ENCODE measurements at regions not wholly inside any gene's neighbourhood (a gene's known extent, or its start where the extent isn't known, plus 50 kb on each side); places are given as distances from the start of the nearest gene placed in this dataset.

GRCh38 chr14:81662570-81663197 is 129.0 kb upstream of the SEL1L start:
- no peak overlapping the region for H3K4me3 ChIP-seq (ENCODE audit: low read depth, low read length)
- DNase-seq (ENCODE audit: low read depth): no peak

DNA sequence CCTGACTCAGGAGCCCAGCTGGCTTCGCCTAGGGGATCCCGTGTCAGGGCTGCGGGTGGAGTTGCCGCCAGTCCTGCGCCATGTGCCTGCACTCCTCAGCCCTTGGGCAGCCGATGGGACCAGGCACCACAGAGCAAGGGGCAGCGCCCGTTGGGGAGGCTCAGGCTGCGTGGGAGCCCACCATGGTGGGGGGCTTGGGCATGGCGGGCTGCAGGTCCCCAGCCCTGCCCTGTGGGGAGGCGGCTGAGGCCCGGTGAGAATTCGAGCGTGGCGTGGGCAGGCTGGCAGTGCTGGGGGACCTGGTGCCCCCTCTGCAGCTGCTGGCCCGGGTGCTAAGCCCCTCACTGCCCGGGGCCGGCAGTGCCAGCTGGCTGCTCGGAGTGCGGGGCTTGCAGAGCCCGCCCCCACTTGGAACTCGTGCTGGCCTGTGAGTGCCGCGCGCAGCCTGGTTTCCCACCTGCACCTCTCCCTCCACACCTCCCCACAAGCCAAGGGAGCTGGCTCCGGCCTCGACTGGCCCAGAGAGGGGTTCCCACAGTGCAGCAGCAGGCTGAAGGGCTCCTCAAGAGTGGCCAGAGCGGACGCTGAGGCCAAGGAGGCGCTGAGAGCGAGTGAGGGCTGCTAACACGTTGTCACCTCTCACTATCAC is 135.1 kb upstream of the SEL1L start:
- no peak for DNase-seq (ENCODE audit: low read depth)
- H3K4me3 ChIP-seq (ENCODE audit: low read depth, low read length): no peak overlapping the region

- no peak for DNase-seq (ENCODE audit: low read depth)
- no peak overlapping the region for H3K4me3 ChIP-seq (ENCODE audit: low read depth, low read length)
Measured at GRCh38 chr14:81669308-81669707, 135.7 kb upstream of the SEL1L start.

GRCh38 chr14:81673930-81674329 is 140.3 kb upstream of the SEL1L start:
- no peak overlapping the region for H3K4me3 ChIP-seq (ENCODE audit: low read depth, low read length)
- DNase-seq (ENCODE audit: low read depth): no peak

DNA sequence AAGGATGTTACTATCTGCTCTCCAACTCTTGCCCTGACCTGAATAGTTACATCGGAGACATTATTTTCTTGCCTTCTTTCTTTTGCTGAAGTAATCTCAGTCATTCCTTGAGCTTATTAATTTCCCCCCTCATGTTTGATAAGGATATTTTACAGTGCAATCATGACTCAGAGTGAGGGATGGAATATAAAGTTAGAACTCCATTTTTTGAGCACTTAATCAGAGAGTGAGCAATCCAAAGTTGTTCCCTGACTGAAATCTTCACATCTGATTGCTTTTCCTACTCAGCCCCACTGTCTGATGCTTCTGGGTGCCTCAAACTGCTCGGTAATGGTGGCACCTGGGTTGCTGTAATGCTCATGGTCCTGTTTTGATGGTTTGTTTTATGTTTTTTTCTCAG is 142.7 kb upstream of the SEL1L start:
- no peak for DNase-seq (ENCODE audit: low read depth)
- no peak overlapping the region for H3K4me3 ChIP-seq (ENCODE audit: low read depth, low read length)

DNA sequence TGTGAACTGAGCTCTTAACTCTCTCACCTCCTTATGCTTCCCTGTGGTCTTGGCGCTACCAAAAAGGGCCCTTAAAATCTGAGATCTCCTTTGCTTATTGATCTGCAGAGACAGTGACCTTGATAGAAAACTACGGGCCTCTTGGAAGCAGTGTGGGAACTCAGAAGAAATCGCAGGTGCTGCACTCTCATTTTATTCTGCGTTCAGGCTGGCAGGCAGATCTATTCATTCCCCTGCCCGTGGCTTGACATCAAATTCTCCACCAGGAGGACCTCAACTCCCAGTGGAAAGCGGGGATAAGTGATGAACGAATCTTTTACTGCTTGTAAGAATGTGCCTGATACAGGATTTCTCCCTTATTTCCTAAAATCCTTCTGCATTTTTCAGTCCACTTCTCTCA is 143.2 kb upstream of the SEL1L start:
- no peak for DNase-seq (ENCODE audit: low read depth)
- no peak overlapping the region for H3K4me3 ChIP-seq (ENCODE audit: low read depth, low read length)

GRCh38 chr14:81677736-81678135 is 144.1 kb upstream of the SEL1L start:
- no peak for DNase-seq (ENCODE audit: low read depth)
- H3K4me3 ChIP-seq (ENCODE audit: low read depth, low read length): no peak overlapping the region

DNA sequence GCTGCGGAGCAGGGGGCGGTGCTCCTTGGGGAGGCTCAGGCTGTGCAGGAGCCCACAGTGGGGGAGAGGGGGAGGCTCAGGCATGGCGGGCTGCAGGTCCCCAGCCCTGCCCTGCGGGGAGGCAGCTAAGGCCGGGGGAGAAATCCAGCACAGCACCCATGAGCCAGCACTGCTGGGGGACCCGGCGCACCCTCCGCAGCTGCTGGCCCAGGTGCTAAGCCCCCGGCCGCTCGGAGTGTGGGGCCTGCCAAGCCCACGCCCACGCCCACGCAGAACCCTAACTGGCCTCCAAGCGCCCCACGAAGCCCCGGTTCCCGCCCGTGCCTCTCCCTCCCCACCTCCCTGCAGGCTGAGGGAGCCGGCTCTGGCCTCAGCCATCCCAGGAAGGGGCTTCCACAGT is 145.6 kb upstream of the SEL1L start:
- H3K4me3 ChIP-seq (ENCODE audit: low read depth, low read length): no peak overlapping the region
- DNase-seq (ENCODE audit: low read depth): no peak

GRCh38 chr14:81681541-81681940 is 147.9 kb upstream of the SEL1L start:
- no peak overlapping the region for H3K4me3 ChIP-seq (ENCODE audit: low read depth, low read length)
- no peak for DNase-seq (ENCODE audit: low read depth)

GRCh38 chr14:81682134-81682533 is 148.5 kb upstream of the SEL1L start:
- no peak overlapping the region for H3K4me3 ChIP-seq (ENCODE audit: low read depth, low read length)
- no peak for DNase-seq (ENCODE audit: low read depth)

DNA sequence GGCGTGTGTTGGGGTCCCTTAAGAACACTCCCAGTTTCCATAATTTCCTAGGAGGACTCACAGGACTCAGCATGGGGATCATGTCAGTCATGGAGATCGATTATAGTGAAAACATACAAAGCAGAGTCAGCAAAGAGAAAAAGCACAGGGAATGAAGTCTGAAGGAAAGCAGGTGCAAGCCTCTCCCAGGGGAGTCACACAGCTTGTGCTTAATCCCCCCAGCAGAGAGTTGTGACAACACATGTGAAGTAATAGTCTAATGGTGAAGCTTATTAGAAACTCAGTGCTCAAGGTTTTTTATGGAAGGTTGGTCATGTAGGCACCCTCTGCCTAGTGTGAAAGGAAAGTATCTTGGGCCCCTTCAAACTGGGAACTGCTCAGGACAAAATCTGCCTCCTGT is 149.0 kb upstream of the SEL1L start:
- DNase-seq (ENCODE audit: low read depth): no peak
- H3K4me3 ChIP-seq (ENCODE audit: low read depth, low read length): no peak overlapping the region

- no peak overlapping the region for H3K4me3 ChIP-seq (ENCODE audit: low read depth, low read length)
- no peak for DNase-seq (ENCODE audit: low read depth)
Measured at GRCh38 chr14:81684696-81685095, 151.0 kb upstream of the SEL1L start.

DNA sequence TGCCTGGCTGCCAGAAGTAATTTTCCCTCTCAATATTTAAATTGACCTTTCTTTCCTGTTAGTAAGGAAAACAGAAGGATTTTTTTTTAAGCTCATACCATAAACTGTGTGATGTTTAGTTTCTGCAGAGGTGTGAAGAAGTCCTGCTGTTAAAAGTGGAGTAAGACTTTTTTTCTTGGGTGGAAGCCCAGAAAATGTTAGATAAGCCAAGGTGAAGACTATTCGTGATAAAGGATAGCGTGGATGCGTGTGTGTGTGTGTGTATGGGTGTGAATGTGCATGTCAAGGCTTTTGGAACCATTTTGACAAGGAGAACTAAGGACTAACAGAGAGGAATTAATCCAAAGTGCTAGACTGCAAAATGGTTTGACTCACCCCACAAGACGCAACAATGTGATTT is 152.9 kb upstream of the SEL1L start:
- no peak for DNase-seq (ENCODE audit: low read depth)
- no peak overlapping the region for H3K4me3 ChIP-seq (ENCODE audit: low read depth, low read length)

DNA sequence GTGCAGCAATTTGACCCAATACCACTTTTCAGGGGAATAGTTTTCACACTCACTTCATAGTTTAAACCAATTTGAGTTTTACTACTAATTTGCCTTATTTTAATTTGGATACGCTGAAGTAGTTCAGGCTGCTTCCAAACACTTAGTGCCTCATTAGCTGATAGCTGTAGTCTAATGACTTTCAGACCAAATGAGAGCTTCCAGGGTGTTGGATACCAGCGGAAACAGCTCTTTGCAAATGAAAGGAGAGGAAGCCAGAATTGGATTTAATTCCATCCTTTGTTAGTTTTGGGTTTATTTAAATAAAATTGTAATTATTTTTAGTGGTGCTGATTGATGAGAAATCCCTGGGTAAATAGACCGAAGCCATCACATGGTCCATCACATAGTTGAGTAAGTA is 158.3 kb upstream of the SEL1L start:
- no peak overlapping the region for H3K4me3 ChIP-seq (ENCODE audit: low read depth, low read length)
- DNase-seq (ENCODE audit: low read depth): no peak

DNA sequence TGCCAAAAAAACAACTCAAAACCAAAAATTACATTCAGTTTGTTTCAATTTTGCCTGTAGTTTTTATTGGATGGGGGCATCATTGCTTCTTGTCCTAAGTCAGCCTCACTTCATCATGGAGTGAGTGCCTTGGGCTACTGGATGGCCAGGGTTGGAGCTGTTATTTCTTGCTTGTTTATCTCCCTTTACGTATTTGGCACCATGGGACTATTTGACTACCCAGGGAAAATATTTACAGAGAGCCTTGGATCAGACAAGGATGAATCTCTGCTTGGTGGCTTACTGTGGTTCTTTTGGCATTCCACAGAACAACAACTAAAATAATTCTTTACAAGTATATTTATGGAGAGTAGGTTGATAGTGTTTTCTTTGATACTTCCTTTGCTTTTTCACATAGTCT is 160.8 kb upstream of the SEL1L start:
- no peak for DNase-seq (ENCODE audit: low read depth)
- no peak overlapping the region for H3K4me3 ChIP-seq (ENCODE audit: low read depth, low read length)

GRCh38 chr14:81709681-81710080 is 176.0 kb upstream of the SEL1L start:
- no peak overlapping the region for H3K4me3 ChIP-seq (ENCODE audit: low read depth, low read length)
- DNase-seq (ENCODE audit: low read depth): no peak

DNA sequence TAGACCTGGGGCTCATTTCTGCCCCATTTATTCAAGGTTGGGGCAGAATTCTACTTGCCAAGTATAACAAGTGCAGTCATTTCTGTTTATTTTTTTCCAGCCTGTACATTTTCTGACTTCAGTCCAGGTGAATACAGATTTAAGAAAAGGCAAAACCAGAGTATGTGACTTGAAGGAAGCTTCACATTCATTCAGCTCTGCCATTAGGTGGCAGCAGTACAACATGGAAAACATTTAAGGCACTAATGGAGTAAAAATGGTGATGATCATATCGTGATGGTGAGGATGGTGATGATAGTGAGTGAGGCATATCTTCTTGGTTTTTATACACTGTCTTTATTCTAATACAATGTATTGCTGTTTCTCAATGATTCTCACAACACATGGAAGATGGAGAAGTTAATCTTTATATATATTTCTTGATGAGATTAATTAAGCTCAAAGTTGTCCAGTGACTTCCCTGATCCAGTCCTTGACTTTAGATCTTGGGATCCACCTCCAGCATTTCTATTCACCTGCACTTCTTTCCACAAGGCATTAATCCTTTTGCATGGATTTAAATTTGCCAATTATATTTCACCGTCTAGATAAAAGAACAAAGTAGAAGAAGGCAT is 176.7 kb upstream of the SEL1L start:
- DNase-seq (ENCODE audit: low read depth): no peak

GRCh38 chr14:81715731-81716130 is 182.1 kb upstream of the SEL1L start:
- no peak for DNase-seq (ENCODE audit: low read depth)
- H3K4me3 ChIP-seq (ENCODE audit: low read depth, low read length): no peak overlapping the region

More for the DNA sequence above, 176.7 kb upstream of the SEL1L start:
- H3K4me3 ChIP-seq (ENCODE audit: low read depth, low read length): no peak overlapping the region

GRCh38 chr14:81716953-81717352 is 183.3 kb upstream of the SEL1L start:
- H3K4me3 ChIP-seq (ENCODE audit: low read depth, low read length): no peak overlapping the region
- DNase-seq (ENCODE audit: low read depth): no peak

DNA sequence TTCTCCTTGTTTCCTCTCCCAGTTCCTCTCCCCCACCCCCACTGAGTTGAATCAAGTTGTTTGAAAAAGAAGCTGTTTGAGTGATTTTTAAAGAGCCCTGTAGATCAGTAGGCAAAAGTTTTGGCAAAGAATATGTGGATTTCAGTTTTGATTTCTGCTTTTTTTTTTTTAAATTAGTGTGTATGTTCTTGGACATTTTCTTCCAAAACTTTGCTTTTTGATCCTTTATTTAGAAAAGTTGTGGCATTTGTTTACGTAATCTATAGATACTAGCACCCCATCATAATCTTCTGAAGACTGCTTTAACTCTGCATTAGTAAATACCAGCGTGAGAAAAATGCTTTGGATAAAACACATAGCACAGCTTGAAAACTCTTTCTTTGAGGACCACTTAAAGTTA is 190.3 kb upstream of the SEL1L start:
- H3K4me3 ChIP-seq (ENCODE audit: low read depth, low read length): no peak overlapping the region
- no peak for DNase-seq (ENCODE audit: low read depth)

DNA sequence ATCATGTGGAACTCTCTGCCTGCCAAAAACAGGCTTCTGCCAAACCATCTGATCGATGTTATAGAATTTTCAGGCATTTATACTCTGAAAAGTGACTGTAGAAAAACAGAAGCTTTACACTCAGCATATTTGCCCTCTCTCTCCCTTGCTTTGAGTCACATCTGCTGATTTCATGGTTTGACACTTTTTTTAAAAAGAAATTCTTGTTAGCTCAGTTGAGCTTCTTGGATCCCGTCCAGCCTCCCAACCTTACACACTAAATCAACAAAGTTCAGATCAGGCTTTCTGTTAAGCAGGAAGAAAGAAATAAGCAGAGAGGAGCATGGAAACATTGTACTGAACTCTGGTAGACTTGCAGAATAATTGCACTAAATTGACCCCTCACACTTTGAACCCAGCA is 193.6 kb upstream of the SEL1L start:
- no peak overlapping the region for H3K4me3 ChIP-seq (ENCODE audit: low read depth, low read length)
- no peak for DNase-seq (ENCODE audit: low read depth)

All from skeletal muscle cell (primary cell).